ENCODE measurements at regions not wholly inside any gene's neighbourhood (a gene's known extent, or its start where the extent isn't known, plus 50 kb on each side); places are given as distances from the start of the nearest gene placed in this dataset.
"Not testable (repeated sequence)": the region's sequence is repeated elsewhere in the genome, so short reads cannot be mapped to it uniquely, and the experiment has no call there.

GRCh38 chr3:31096661-31097395 lies 202.4 kb upstream of the GADL1 start:
- DNase-seq (ENCODE audit: low read depth in 2 of 2): no peak

- DNase-seq (ENCODE audit: low read depth in 2 of 2): no peak
Observed at GRCh38 chr3:31100519-31100918, 206.1 kb upstream of the GADL1 start.

GRCh38 chr3:31101285-31101684 lies 206.8 kb upstream of the GADL1 start:
- DNase-seq (ENCODE audit: low read depth in 2 of 2): not testable (repeated sequence)

DNA sequence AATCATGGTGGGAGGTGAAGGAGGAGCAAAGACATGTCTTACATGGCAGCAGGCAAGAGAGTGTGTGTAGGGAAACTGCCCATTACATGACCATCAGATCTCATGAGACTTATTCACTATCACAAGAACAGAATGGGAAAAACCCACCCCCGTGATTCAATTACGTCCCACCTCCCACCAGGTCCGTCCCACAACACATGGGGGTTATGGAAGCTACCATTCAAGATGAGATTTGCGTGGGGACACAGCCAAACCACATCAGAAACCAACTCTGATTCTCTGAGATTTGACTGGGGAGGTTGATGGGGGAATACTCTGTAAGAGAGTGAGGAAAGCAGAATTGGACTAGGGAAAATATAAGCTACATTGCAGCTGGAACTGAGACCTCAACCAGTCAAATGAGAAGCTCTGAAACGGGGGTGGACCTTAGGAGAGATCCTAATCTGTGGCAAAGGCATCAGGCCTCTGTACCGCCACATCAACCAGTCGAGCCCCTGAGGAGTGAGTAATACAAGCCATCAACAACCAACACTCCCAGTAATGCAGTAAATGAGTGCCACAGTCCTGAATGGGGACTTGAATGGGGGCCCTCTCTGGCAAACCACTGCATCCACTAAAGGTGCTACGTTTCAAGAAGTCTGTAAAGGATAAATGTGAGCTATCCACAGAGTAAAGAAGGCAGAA lies 207.9 kb upstream of the GADL1 start:
- no peak for DNase-seq (ENCODE audit: low read depth in 2 of 2)

DNA sequence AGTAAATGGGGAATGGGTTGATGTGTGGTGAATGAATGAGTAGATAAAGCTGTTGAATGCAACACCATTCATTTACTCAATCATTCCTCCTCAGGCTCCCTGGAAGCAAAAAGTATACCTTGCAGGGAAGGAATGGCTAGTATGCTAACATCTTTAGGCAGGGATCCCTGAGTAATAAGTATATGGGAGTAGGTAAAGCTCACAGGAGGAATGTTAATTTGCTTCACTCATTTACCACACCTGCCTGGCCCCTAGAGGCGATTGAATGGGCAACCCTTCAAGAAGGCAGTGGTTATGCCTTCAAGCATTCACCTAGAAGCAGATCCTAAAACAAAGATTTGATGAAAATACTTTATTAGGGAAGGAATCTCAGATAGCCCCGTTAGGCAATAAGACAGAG lies 208.7 kb upstream of the GADL1 start:
- no peak for DNase-seq (ENCODE audit: low read depth in 2 of 2)

GRCh38 chr3:31103623-31104180 lies 209.2 kb upstream of the GADL1 start:
- DNase-seq (ENCODE audit: low read depth in 2 of 2): no peak

GRCh38 chr3:31105011-31105410 lies 210.6 kb upstream of the GADL1 start:
- DNase-seq (ENCODE audit: low read depth in 2 of 2): peak in 1 of 2 donors; percentile 6

DNA sequence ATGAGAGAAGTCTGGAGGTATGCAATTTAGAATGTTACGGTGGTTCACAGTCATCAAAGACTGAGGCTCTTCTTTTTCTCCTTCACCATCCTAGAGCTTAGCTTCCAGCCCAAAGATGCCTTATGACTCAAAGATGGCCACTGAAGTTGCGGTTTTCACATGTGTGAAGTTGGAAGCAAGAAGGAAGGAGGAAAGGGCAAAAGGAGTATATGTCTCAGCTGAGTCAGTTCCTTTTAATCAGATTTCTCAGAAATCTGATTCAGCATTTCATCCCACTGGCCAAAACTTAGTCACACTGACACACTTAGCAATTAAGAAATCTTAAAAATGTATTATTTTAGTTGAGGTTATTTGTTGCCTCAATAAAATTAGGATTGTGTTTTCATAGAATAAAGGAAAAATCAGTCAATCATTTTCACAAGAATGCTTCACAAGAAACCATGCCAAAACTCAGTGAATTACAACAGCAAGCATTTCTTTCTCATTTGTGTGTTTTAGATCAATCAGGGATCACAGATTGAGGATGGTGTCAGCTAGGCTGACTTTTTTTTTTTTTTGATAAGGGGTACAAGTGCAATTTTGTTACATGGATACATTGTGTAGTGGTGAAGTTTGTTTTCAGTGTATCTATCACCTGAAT lies 211.1 kb upstream of the GADL1 start:
- DNase-seq (ENCODE audit: low read depth in 2 of 2): peak in 1 of 2 donors; percentile 86

DNA sequence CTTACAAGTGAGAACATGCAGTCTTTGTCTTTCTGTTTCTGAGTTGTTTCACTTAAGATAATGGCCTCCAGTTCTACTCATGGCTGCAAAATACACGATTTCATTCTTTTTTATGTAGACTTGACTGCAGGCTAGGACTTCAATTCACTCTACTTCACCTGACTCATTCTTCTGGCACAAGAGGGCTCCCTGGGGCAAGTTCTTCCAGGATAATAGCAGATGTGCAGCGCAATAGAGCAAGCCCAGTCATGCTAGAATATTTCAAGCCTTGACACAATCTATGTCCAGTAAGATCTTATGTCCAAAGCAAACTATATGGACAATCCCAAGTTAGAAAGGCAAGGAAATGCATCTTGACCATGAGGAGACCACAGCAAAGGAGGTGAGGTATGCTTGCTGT lies 211.7 kb upstream of the GADL1 start:
- peak in 1 of 2 donors; percentile 59 for DNase-seq (ENCODE audit: low read depth in 2 of 2)

DNA sequence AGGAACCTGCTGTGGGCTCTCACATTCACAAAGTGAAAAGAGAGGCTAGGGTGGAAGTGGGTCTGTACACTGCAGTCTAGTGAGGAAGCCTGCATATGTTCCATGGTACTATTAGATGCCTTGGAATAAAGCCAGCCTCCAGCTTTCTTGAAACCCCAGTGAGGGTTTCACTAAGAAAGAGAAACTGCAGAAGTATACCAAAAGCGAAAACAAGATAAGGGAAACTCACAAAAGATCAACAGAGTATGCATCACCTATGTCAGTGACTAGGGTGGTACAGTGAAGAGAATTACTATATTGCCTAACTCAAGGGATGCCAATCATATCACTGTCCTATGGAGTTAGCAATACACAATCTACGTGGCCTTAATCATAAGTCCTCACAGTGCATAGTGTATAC lies 212.5 kb upstream of the GADL1 start:
- peak in 1 of 2 donors; percentile 5 for DNase-seq (ENCODE audit: low read depth in 2 of 2)

DNA sequence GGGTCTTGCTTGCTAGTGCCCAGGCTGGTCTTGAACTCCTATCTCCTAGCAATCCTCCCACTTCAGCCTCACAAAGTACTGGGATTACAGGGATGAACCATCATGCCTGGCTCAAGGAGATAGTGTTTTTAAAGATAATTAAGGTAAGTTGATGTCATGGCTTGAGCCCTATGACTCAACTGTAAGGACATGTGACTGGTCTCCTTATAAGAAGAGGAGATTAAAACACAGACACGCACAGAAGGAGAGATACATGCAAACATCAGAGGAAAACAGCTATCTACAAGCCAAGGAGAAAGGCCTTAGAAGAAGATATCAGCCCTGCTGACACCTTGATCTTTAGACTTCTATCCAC lies 220.4 kb upstream of the GADL1 start:
- no peak for DNase-seq (ENCODE audit: low read depth in 2 of 2)

DNA sequence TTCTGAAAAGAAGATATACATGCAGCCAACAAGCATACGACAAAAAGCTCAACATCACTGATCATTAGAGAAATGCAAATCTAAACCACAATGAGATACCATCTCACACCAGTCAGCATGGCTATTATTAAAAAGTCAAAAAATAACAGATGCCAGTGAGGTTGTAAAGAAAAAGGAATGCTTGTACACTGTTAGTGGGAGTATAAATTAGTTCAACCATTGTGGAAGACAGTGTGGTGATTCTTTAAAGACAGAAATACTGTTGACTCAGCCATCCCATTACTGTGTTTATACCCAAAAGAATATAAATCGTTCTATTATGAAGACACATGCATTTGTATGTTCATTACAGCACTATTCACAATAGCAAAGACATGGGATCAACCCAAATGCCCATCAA lies 221.1 kb upstream of the GADL1 start:
- not testable (repeated sequence) for DNase-seq (ENCODE audit: low read depth in 2 of 2)

DNA sequence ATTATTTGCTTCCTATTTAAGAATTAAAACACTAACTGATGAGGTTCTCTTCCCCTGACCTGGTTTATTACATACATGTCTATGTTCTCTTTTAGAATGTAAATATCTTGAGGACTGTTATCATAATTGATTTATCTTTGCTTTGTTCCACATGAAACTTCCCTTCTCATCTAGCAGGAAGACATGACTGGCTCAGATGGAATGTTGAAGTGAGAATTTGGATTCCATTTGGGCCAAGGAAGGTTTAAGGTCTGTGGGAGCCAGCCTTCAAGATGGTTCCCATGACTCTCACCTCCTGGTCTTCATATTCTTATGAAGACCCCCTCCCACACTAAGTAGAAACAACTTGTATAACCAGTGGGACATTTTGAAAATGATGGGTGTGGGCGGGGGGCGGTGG lies 222.2 kb upstream of the GADL1 start:
- peak in 1 of 2 donors; percentile 87 for DNase-seq (ENCODE audit: low read depth in 2 of 2)

GRCh38 chr3:31117854-31118253 lies 223.4 kb upstream of the GADL1 start:
- peak in 1 of 2 donors; percentile 46 for DNase-seq (ENCODE audit: low read depth in 2 of 2)

- peak in 1 of 2 donors; percentile 6 for DNase-seq (ENCODE audit: low read depth in 2 of 2)
Observed at GRCh38 chr3:31124373-31124772, 229.9 kb upstream of the GADL1 start.

DNA sequence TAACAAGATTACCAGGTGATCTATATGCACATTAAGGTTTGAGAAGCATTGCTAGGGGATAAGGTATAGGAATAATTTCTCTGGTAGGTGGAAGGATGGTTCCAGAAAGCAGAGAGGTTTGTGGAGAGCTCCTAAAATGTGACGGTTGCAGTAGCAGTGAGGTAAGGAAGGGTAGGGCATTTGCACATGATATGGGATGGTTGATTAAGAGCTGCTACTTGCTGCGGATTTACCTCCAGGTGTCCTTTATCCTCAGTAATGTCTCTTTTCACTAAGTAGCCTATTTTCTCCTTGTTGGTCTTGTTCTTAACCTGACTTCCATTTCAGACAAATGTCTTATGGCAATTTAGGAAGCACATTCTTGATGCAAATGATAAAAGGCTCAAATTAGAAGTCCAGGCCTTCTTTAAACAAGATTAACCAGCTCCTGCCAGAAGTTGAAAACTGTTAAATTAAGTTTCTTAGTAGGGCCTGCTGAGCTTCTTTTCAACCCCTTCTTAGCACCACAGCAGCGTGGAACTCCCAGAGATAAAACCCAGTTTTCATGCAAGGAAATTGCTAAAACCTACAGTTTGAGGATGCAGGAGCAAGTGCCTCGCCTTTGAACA lies 231.1 kb upstream of the GADL1 start:
- DNase-seq (ENCODE audit: low read depth in 2 of 2): no peak

GRCh38 chr3:31129241-31129640 lies 234.8 kb upstream of the GADL1 start:
- DNase-seq (ENCODE audit: low read depth in 2 of 2): no peak

DNA sequence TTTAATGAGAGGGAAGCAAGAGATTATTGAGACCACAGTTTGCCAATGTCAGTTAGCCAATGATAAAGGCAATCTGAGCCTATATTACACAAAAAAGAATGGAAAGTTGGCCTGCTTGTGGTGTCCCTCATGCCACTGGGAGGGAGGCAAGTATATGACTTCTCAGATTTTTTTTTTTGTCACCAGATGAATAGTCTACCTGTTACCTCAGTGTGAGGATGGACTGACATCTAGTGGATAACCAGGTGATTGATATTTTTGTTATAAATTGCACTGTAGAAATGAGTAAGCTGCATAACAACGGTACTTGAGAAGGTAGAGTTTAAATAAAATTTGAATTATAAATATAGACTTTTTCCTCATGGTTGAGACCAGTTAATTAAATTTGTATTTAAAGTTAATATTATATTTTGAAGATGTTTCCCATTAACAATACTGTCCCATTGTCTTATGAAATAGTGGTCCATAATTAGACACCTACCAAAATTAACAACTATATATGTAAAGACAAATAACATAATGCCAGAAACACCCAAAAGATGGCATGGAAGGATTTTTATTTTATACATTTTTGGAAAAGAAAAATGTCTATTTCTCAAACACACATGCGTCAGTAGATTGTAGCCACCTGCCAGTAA lies 237.8 kb upstream of the GADL1 start:
- peak; percentile 73 to 77 for DNase-seq (ENCODE audit: low read depth in 2 of 2)

- no peak for DNase-seq (ENCODE audit: low read depth in 2 of 2)
Observed at GRCh38 chr3:31133541-31133940, 239.1 kb upstream of the GADL1 start.

- no peak for DNase-seq (ENCODE audit: low read depth in 2 of 2)
Observed at GRCh38 chr3:31135546-31135945, 241.1 kb upstream of the GADL1 start.

- DNase-seq (ENCODE audit: low read depth in 2 of 2): no peak
Observed at GRCh38 chr3:31137718-31138465, 243.4 kb upstream of the GADL1 start.

All from lung microvascular endothelial cell (primary cell).